ENCODE measurements at regions not wholly inside any gene's neighbourhood (a gene's known extent, or its start where the extent isn't known, plus 50 kb on each side); places are given as distances from the start of the nearest gene placed in this dataset.

DNA sequence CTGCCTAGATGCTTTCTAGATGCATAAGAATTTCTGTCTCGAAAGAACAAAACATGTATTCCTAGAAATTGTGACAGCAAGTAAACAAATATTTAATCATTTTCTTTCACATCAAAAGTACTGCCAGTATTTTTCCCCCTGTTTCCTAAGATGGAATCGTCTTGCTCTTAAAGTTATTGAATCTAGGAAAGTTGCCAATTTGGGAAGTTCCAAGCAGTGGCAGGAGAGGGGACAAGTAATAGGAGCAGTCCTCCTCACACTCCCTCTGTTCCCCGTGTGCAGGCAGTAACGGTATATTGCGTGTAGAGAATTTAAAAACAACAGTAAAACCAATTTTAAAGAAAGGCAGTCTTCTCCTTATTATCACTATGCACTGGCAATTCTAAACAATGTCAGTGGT lies 619.8 kb downstream of the TBL1XR1 start:
- TF ChIP-seq, protein P1, sequence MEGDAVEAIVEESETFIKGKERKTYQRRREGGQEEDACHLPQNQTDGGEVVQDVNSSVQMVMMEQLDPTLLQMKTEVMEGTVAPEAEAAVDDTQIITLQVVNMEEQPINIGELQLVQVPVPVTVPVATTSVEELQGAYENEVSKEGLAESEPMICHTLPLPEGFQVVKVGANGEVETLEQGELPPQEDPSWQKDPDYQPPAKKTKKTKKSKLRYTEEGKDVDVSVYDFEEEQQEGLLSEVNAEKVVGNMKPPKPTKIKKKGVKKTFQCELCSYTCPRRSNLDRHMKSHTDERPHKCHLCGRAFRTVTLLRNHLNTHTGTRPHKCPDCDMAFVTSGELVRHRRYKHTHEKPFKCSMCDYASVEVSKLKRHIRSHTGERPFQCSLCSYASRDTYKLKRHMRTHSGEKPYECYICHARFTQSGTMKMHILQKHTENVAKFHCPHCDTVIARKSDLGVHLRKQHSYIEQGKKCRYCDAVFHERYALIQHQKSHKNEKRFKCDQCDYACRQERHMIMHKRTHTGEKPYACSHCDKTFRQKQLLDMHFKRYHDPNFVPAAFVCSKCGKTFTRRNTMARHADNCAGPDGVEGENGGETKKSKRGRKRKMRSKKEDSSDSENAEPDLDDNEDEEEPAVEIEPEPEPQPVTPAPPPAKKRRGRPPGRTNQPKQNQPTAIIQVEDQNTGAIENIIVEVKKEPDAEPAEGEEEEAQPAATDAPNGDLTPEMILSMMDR (conservative IDR thresholded peaks at IDR 0.05), result no peak
- TF ChIP-seq EZH2 (IDR thresholded peaks at IDR 0.05; ENCODE audit: low read depth), result no peak

Measured in PC-9 (cell line).